Esophagus squamous epithelium (tissue), 5 donors: ENCODE measurements at regions not wholly inside any gene's neighbourhood (a gene's known extent, or its start where the extent isn't known, plus 50 kb on each side); places are given as distances from the start of the nearest gene placed in this dataset.

Experiments used
- DNase-seq: peaks from one replicate; lab custom pipeline; 2025; lab: John Stamatoyannopoulos, UW
- H3K27ac ChIP-seq, 4 donors: fragments of 200-600 bp; sonication (generic); one replicate each; pipeline ENCODE4 v1.5.1; 2016 to 2019; ENCODE audit warnings: mild to moderate bottlenecking in 1 of 4
- H3K27me3 ChIP-seq, 4 donors: fragments of 200-600 bp; sonication (generic); 1 replicate in 3 of 4; 2 replicates in 1 of 4; pipeline versions ENCODE4 v1.5.1 to v1.6.0; 2017 to 2021; ENCODE audit warnings: antibody characterized with exemption in 1 of 4
- H3K36me3 ChIP-seq, 3 donors: fragments of 200-600 bp; sonication (generic); one replicate each; pipeline ENCODE4 v1.5.1; 2016 to 2019
- H3K4me1 ChIP-seq, 3 donors: fragments of 200-600 bp; sonication (generic); one replicate each; pipeline ENCODE4 v1.5.1; 2017 to 2019
- H3K4me3 ChIP-seq, 4 donors: fragments of 200-600 bp; sonication (generic); 1 replicate in 3 of 4; 2 replicates in 1 of 4; pipeline ENCODE4 v1.5.1; 2016 to 2019; ENCODE audit warnings: mild to moderate bottlenecking in 2 of 4, moderate library complexity in 1 of 4
- H3K9me3 ChIP-seq, 3 donors: fragments of 200-600 bp; sonication (generic); one replicate each; pipeline ENCODE4 v1.5.1; 2016 to 2019
- CTCF ChIP-seq, 6 experiments: fragments of 450-650 bp in 4 of 6; fragments of 200-600 bp in 2 of 6; sonication (generic) in 2 of 6; IDR thresholded peaks; one replicate each; pipeline ENCODE4 v1.5.1; 2016 to 2019; ENCODE audit warnings: antibody characterized with exemption in 6 of 6, mild to moderate bottlenecking in 4 of 6, moderate library complexity in 4 of 6
- POLR2A ChIP-seq, 4 donors: fragments of 450-650 bp; IDR thresholded peaks; one replicate each; pipeline ENCODE4 v1.6.1; 2017; ENCODE audit warnings: antibody characterized with exemption in 4 of 4, mild to moderate bottlenecking in 4 of 4, moderate library complexity in 3 of 4
- WGBS, 2 donors: methylation state at CpG; one replicate each; pipeline ENCODE4 v1.1.5; 2018; 5-methylcytosine and 5-hydroxymethylcytosine counted together
- intact Hi-C: fragments of 100-400 bp; cut with DNase I; formaldehyde crosslinking; loops from one replicate; pipeline ENCODE4 v1.15.0; 2022
- donor health status: DM: yes; HTN: yes; CAD: no.

- H3K4me3 ChIP-seq: no peak overlapping the region
- intact Hi-C loops: no loop called here
- 0 to 18% methylated on average over 4 to 9 of the region's 11 CpGs for WGBS, 2 donors
- no peaks in the 10 kb centered on the region for H3K9me3 ChIP-seq
- H3K4me1 ChIP-seq: peaks cover 9 to 19% (median 15%) of the 10 kb centered on the region in 3 donors
- no peaks in the 10 kb centered on the region for H3K27me3 ChIP-seq
- H3K27ac ChIP-seq: peak overlapping the region in 2 of 4 donors; percentile 41 to 47
- TF ChIP-seq POLR2A (IDR thresholded peaks at IDR 0.05) (no peak), CTCF (IDR thresholded peaks at IDR 0.05) (no peak)
- no peaks in the 10 kb centered on the region for H3K36me3 ChIP-seq
- no peak for DNase-seq
These were observed 72.4 kb upstream of the YWHAQ start for GRCh38 chr2:9703085-9703678.

GRCh38 chr2:9703701-9704221, 73.0 kb upstream of the YWHAQ start:
- WGBS, 2 donors: 45 to 58% methylated on average over 2 to 3 of the region's 3 CpGs
- Histone ChIP-seq H3K4me3 (no peak overlapping the region), H3K27me3 (no peaks in the 10 kb centered on the region), H3K27ac (peak overlapping the region in 2 of 4 donors; percentile 41 to 47), H3K4me1 (peaks cover 9 to 19% (median 15%) of the 10 kb centered on the region in 3 donors), H3K36me3 (no peaks in the 10 kb centered on the region), H3K9me3 (no peaks in the 10 kb centered on the region)
- TF ChIP-seq POLR2A (IDR thresholded peaks at IDR 0.05) (no peak), CTCF (IDR thresholded peaks at IDR 0.05) (peak in 1 of 6 experiments; percentile 2)
- intact Hi-C loops: no loop called here
- no peak for DNase-seq

DNA sequence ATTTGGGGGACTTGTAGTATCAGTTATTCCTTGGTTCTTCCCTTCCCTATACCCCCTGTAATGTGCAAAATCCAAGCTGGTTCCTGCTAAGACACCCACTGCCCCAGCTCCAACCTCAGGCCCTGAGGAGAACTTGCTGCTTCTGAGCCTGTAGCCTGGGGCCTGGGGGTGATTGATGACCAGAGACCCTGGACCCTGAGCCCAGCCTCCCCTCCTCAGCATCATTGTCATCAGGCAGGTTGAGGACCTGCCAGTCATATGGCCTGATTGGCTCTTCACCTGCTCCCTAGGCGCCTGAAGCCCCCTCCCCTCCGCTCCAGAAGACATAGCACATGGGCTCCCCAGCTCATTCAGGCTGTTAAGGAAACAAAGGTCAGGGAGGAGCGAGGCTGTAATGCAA, 73.8 kb upstream of the YWHAQ start:
- intact Hi-C loops: no loop called here
- Histone ChIP-seq H3K36me3 (no peaks in the 10 kb centered on the region), H3K4me3 (no peak overlapping the region), H3K27ac (no peak overlapping the region), H3K4me1 (peaks cover 9 to 19% (median 15%) of the 10 kb centered on the region in 3 donors), H3K27me3 (no peaks in the 10 kb centered on the region), H3K9me3 (no peaks in the 10 kb centered on the region)
- DNase-seq: no peak
- TF ChIP-seq CTCF (IDR thresholded peaks at IDR 0.05) (no peak), POLR2A (IDR thresholded peaks at IDR 0.05) (no peak)
- WGBS, 2 donors: 67 to 75% methylated on average over 1 of the region's 3 CpGs

DNA sequence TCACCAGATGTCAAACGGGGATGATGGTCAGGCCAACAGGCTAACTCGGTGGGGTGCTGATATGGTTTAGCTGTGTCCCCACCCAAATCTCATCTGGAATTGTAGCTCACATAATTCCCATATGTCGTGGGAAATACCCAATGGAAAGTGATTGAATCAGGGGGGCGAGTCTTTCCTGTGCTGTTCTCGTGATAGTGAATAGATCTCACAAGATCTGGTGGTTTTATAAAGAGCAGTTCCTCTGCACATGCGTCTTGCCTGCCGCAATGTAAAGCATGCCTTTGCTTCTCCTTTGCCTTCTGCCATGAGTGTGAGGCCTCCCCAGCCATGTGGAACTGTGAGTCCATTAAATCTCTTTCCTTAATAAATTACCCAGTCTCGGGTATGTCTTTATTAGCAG, 74.4 kb upstream of the YWHAQ start:
- no peak overlapping the region for H3K27ac ChIP-seq
- H3K36me3 ChIP-seq: no peaks in the 10 kb centered on the region
- WGBS, 2 donors: 88 to 93% methylated on average over 6 to 8 of the region's 8 CpGs
- peaks cover 9 to 19% (median 15%) of the 10 kb centered on the region in 3 donors for H3K4me1 ChIP-seq
- intact Hi-C loops: no loop called here
- DNase-seq: no peak
- H3K27me3 ChIP-seq: no peaks in the 10 kb centered on the region
- no peak for TF ChIP-seq CTCF (IDR thresholded peaks at IDR 0.05)
- TF ChIP-seq POLR2A (IDR thresholded peaks at IDR 0.05): no peak
- H3K4me3 ChIP-seq: no peak overlapping the region
- no peaks in the 10 kb centered on the region for H3K9me3 ChIP-seq

DNA sequence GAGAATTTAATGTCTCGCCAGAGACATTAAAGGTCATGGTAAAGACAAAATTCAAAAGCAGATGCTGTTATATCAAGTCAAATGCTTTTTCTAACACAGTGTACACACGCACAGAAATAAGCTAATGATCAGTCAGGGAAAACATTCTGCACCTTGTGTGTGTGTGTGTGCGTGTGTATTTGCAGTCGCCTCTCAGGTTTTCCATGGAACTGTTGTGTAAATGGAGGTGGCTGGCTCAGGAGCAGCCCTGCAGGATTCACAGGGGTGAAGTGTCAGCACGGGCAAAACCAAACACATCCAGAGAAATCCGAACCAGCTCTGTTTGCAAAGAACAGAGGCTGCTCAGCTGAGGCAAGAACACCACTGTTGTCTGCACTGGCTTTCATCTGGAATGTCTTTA, 76.2 kb upstream of the YWHAQ start:
- peaks cover 9 to 19% (median 15%) of the 10 kb centered on the region in 3 donors for H3K4me1 ChIP-seq
- no peak for DNase-seq
- no peaks in the 10 kb centered on the region for H3K9me3 ChIP-seq
- no peak overlapping the region for H3K27ac ChIP-seq
- WGBS, 2 donors: 80 to 84% methylated on average over 6 of the region's 6 CpGs
- H3K27me3 ChIP-seq: no peaks in the 10 kb centered on the region
- no peaks in the 10 kb centered on the region for H3K36me3 ChIP-seq
- intact Hi-C loops: no loop called here
- TF ChIP-seq CTCF (IDR thresholded peaks at IDR 0.05) (no peak), POLR2A (IDR thresholded peaks at IDR 0.05) (no peak)
- no peak overlapping the region for H3K4me3 ChIP-seq
